Stimulated activated naive CD8-positive, alpha-beta T cell treated with anti-CD3 and anti-CD28 coated beads, Interleukin-15, amount 100 ng/mL, for 72 hours (primary cell): ENCODE measurements at regions not wholly inside any gene's neighbourhood (a gene's known extent, or its start where the extent isn't known, plus 50 kb on each side); places are given as distances from the start of the nearest gene placed in this dataset.

Experiments
- ATAC-seq: fragments of 150-1000 bp; cut with Tn5 transposase; 2 replicates; pipeline ENCODE4 v1.10.0; 2021; ENCODE audit warnings: mild to moderate bottlenecking, moderate library complexity
- DNase-seq, 2 donors: peaks; one replicate each; pipeline ENCODE4 v3.0.0; 2021 to 2022
- H3K27ac Mint-ChIP-seq, 2 donors: one replicate each; pipeline ENCODE4 v1.8.0; 2022; ENCODE audit warnings: mild to moderate bottlenecking in 2 of 2, mixed read lengths in 2 of 2, moderate library complexity in 2 of 2
- H3K27me3 Mint-ChIP-seq: one replicate; pipeline ENCODE4 v1.8.0; 2022; ENCODE audit warnings: mixed read lengths
- H3K4me1 Mint-ChIP-seq: one replicate; pipeline ENCODE4 v1.8.0; 2022; ENCODE audit warnings: mild to moderate bottlenecking, mixed read lengths
- H3K4me3 Mint-ChIP-seq, 2 donors: one replicate each; pipeline ENCODE4 v1.8.0; 2022; ENCODE audit warnings: mild to moderate bottlenecking in 2 of 2, mixed read lengths in 2 of 2, moderate library complexity in 1 of 2
- H3K9me3 Mint-ChIP-seq, 2 donors: one replicate each; pipeline ENCODE4 v1.8.0; 2022; ENCODE audit warnings: mixed read lengths in 2 of 2

- Mint-ChIP-seq H3K4me1 (no peaks in the 10 kb centered on the region), H3K27me3 (no peaks in the 10 kb centered on the region), H3K4me3 (no peak overlapping the region), H3K9me3 (peaks cover 9 to 19% of the 10 kb centered on the region in 2 donors), H3K27ac (no peak overlapping the region)
- no peak for DNase-seq
- ATAC-seq = no peak
These were observed 129.2 kb upstream of the PDZRN3 start for GRCh38 chr3:73753985-73754384.

GRCh38 chr3:73752338-73752737 lies 127.6 kb upstream of the PDZRN3 start:
- DNase-seq (no peak), ATAC-seq (no peak)
- Mint-ChIP-seq H3K27ac (no peak overlapping the region), H3K9me3 (peaks cover 9 to 10% of the 10 kb centered on the region in 2 donors), H3K4me1 (no peaks in the 10 kb centered on the region), H3K4me3 (no peak overlapping the region), H3K27me3 (no peaks in the 10 kb centered on the region)

- H3K27me3 Mint-ChIP-seq = no peaks in the 10 kb centered on the region
- DNase-seq = no peak
- H3K4me1 Mint-ChIP-seq = no peaks in the 10 kb centered on the region
- no peak overlapping the region for H3K4me3 Mint-ChIP-seq
- no peak overlapping the region for H3K27ac Mint-ChIP-seq
- H3K9me3 Mint-ChIP-seq = no peaks in the 10 kb centered on the region
- no peak for ATAC-seq
These were observed 121.9 kb upstream of the PDZRN3 start for GRCh38 chr3:73746623-73747022.

GRCh38 chr3:73745526-73746191 lies 120.9 kb upstream of the PDZRN3 start:
- no peak for ATAC-seq
- DNase-seq = no peak
- no peaks in the 10 kb centered on the region for H3K27me3 Mint-ChIP-seq
- no peaks in the 10 kb centered on the region for H3K4me1 Mint-ChIP-seq
- H3K9me3 Mint-ChIP-seq = peaks cover 0 to 5% of the 10 kb centered on the region in 2 donors
- H3K27ac Mint-ChIP-seq = no peak overlapping the region
- H3K4me3 Mint-ChIP-seq = no peak overlapping the region

GRCh38 chr3:73743551-73743950 lies 118.8 kb upstream of the PDZRN3 start:
- DNase-seq = no peak
- no peaks in the 10 kb centered on the region for H3K27me3 Mint-ChIP-seq
- no peak overlapping the region for H3K4me3 Mint-ChIP-seq
- peaks cover 0 to 5% of the 10 kb centered on the region in 2 donors for H3K9me3 Mint-ChIP-seq
- no peaks in the 10 kb centered on the region for H3K4me1 Mint-ChIP-seq
- no peak overlapping the region for H3K27ac Mint-ChIP-seq
- no peak for ATAC-seq

- no peak for ATAC-seq
- Mint-ChIP-seq H3K27ac (no peak overlapping the region), H3K4me3 (no peak overlapping the region), H3K27me3 (no peaks in the 10 kb centered on the region), H3K4me1 (no peaks in the 10 kb centered on the region), H3K9me3 (peaks cover 0 to 12% of the 10 kb centered on the region in 2 donors)
- DNase-seq = no peak
These were observed 115.2 kb upstream of the PDZRN3 start for GRCh38 chr3:73739791-73740453.

GRCh38 chr3:73738711-73739110 lies 114.0 kb upstream of the PDZRN3 start:
- Mint-ChIP-seq H3K4me3 (no peak overlapping the region), H3K27me3 (no peaks in the 10 kb centered on the region), H3K9me3 (peaks cover 0 to 12% of the 10 kb centered on the region in 2 donors), H3K27ac (no peak overlapping the region), H3K4me1 (no peaks in the 10 kb centered on the region)
- DNase-seq = no peak
- ATAC-seq = no peak

- Mint-ChIP-seq H3K9me3 (peaks cover 11 to 14% of the 10 kb centered on the region in 2 donors), H3K4me1 (no peaks in the 10 kb centered on the region), H3K4me3 (no peak overlapping the region), H3K27me3 (no peaks in the 10 kb centered on the region), H3K27ac (no peak overlapping the region)
- no peak for ATAC-seq
- no peak for DNase-seq
These were observed 109.7 kb upstream of the PDZRN3 start for GRCh38 chr3:73734211-73735089.

GRCh38 chr3:73733746-73734145 lies 109.0 kb upstream of the PDZRN3 start:
- H3K9me3 Mint-ChIP-seq = peaks cover 11 to 14% of the 10 kb centered on the region in 2 donors
- no peaks in the 10 kb centered on the region for H3K4me1 Mint-ChIP-seq
- no peaks in the 10 kb centered on the region for H3K27me3 Mint-ChIP-seq
- ATAC-seq (no peak), DNase-seq (no peak)
- no peak overlapping the region for H3K4me3 Mint-ChIP-seq
- H3K27ac Mint-ChIP-seq = no peak overlapping the region

- Mint-ChIP-seq H3K4me1 (no peaks in the 10 kb centered on the region), H3K27ac (no peak overlapping the region), H3K27me3 (no peaks in the 10 kb centered on the region), H3K4me3 (no peak overlapping the region), H3K9me3 (peaks cover 5 to 14% of the 10 kb centered on the region in 2 donors)
- ATAC-seq (no peak), DNase-seq (no peak)
These were observed 105.3 kb upstream of the PDZRN3 start for GRCh38 chr3:73729969-73730440.

GRCh38 chr3:73727854-73728253 lies 103.1 kb upstream of the PDZRN3 start:
- Mint-ChIP-seq H3K9me3 (peaks cover 4 to 24% of the 10 kb centered on the region in 2 donors), H3K27me3 (no peaks in the 10 kb centered on the region), H3K27ac (no peak overlapping the region), H3K4me1 (no peaks in the 10 kb centered on the region), H3K4me3 (no peak overlapping the region)
- no peak for DNase-seq
- ATAC-seq = no peak

GRCh38 chr3:73727117-73727821 lies 102.5 kb upstream of the PDZRN3 start:
- Mint-ChIP-seq H3K27ac (no peak overlapping the region), H3K27me3 (no peaks in the 10 kb centered on the region), H3K4me1 (no peaks in the 10 kb centered on the region), H3K4me3 (no peak overlapping the region), H3K9me3 (peaks cover 4 to 29% of the 10 kb centered on the region in 2 donors)
- DNase-seq (no peak), ATAC-seq (no peak)

GRCh38 chr3:73723596-73723995 lies 98.9 kb upstream of the PDZRN3 start:
- no peaks in the 10 kb centered on the region for H3K4me1 Mint-ChIP-seq
- no peak overlapping the region for H3K4me3 Mint-ChIP-seq
- ATAC-seq (no peak), DNase-seq (no peak)
- no peaks in the 10 kb centered on the region for H3K27me3 Mint-ChIP-seq
- no peak overlapping the region for H3K27ac Mint-ChIP-seq
- H3K9me3 Mint-ChIP-seq = peaks cover 7 to 22% of the 10 kb centered on the region in 2 donors

GRCh38 chr3:73719861-73720260 lies 95.1 kb upstream of the PDZRN3 start:
- Mint-ChIP-seq H3K27me3 (no peaks in the 10 kb centered on the region), H3K4me3 (no peak overlapping the region), H3K27ac (no peak overlapping the region), H3K4me1 (no peaks in the 10 kb centered on the region), H3K9me3 (peaks cover 7 to 22% of the 10 kb centered on the region in 2 donors)
- ATAC-seq (no peak), DNase-seq (no peak)

- DNase-seq (no peak), ATAC-seq (no peak)
- H3K27me3 Mint-ChIP-seq = no peaks in the 10 kb centered on the region
- H3K27ac Mint-ChIP-seq = no peak overlapping the region
- H3K9me3 Mint-ChIP-seq = peaks cover 7 to 22% of the 10 kb centered on the region in 2 donors
- H3K4me1 Mint-ChIP-seq = no peaks in the 10 kb centered on the region
- no peak overlapping the region for H3K4me3 Mint-ChIP-seq
These were observed 94.7 kb upstream of the PDZRN3 start for GRCh38 chr3:73719413-73719851.
